MM.1S (cell line): ENCODE measurements at regions not wholly inside any gene's neighbourhood (a gene's known extent, or its start where the extent isn't known, plus 50 kb on each side); places are given as distances from the start of the nearest gene placed in this dataset.

Experiments used
- DNase-seq: peaks from one replicate; pipeline ENCODE4 v3.0.0-alpha.2; 2015
- H2AFZ ChIP-seq: fragments of 300-600 bp; sonication (generic); 2 replicates; pipeline ENCODE4 v1.6.0; 2016; ENCODE audit warnings: antibody characterized with exemption, low read length
- H3F3A ChIP-seq: fragments of 300-600 bp; sonication (generic); 2 replicates; pipeline ENCODE4 v1.6.1; 2016; ENCODE audit warnings: mild to moderate bottlenecking, antibody characterized with exemption, low read length, moderate library complexity, mixed read lengths; ENCODE audit not compliant: insufficient read depth
- H3K27ac ChIP-seq: fragments of 300-600 bp; sonication (generic); 2 replicates; pipeline ENCODE4 v1.5.1; 2016; ENCODE audit warnings: mild to moderate bottlenecking, low read length
- H3K27me3 ChIP-seq: fragments of 300-600 bp; sonication (generic); replicated peaks from 2 replicates; pipeline ENCODE4 v1.6.0; 2016; ENCODE audit warnings: low read length; ENCODE audit not compliant: insufficient read depth
- H3K36me3 ChIP-seq: fragments of 300-600 bp; sonication (generic); replicated peaks from 2 replicates; pipeline ENCODE4 v1.6.1; 2016; ENCODE audit warnings: mild to moderate bottlenecking, low read length, mixed read lengths; ENCODE audit not compliant: insufficient read depth
- H3K4me1 ChIP-seq: fragments of 300-600 bp; sonication (generic); 2 replicates; pipeline ENCODE4 v1.6.1; 2016; ENCODE audit warnings: low read length, mixed read lengths
- H3K4me2 ChIP-seq: fragments of 300-600 bp; sonication (generic); 2 replicates; pipeline ENCODE4 v1.6.0; 2016; ENCODE audit warnings: low read depth, low read length
- H3K4me3 ChIP-seq: fragments of 300-600 bp; sonication (generic); 2 replicates; pipeline ENCODE4 v1.5.1; 2016; ENCODE audit warnings: low read length, mixed read lengths
- H3K79me2 ChIP-seq: fragments of 300-600 bp; sonication (generic); 2 replicates; pipeline ENCODE4 v1.6.1; 2016; ENCODE audit warnings: mixed run types, low read length, mixed read lengths
- H3K9ac ChIP-seq: fragments of 300-600 bp; sonication (generic); 2 replicates; pipeline ENCODE4 v1.6.1; 2016; ENCODE audit warnings: low read length, mixed read lengths
- H3K9me2 ChIP-seq: fragments of 300-600 bp; sonication (generic); replicated peaks from 2 replicates; pipeline ENCODE4 v1.6.1; 2016; ENCODE audit warnings: mild to moderate bottlenecking, low read length, mixed read lengths; ENCODE audit not compliant: insufficient read depth
- H3K9me3 ChIP-seq: fragments of 300-600 bp; sonication (generic); replicated peaks from 2 replicates; pipeline ENCODE4 v1.6.1; 2016; ENCODE audit warnings: mild to moderate bottlenecking, low read length, mixed read lengths; ENCODE audit not compliant: insufficient read depth
- H4K20me1 ChIP-seq: fragments of 300-600 bp; sonication (generic); 2 replicates; pipeline ENCODE4 v1.6.1; 2016; ENCODE audit warnings: mild to moderate bottlenecking, low read length, moderate library complexity, mixed read lengths; ENCODE audit not compliant: insufficient read depth
- EZH2 ChIP-seq: fragments of 300-600 bp; sonication (generic); optimal IDR thresholded peaks from 2 replicates; pipeline ENCODE3; 2017; ENCODE audit warnings: low read depth, mild to moderate bottlenecking, antibody characterized with exemption, low read length, mixed read lengths
- EZH2phosphoT487 ChIP-seq: fragments of 300-600 bp; sonication (generic); IDR thresholded peaks from 2 replicates; pipeline ENCODE4 v1.6.1; 2018; ENCODE audit warnings: antibody characterized with exemption, low read length
- TF ChIP-seq, protein P1 (sequence below): fragments of 300-600 bp; sonication (generic); IDR thresholded peaks from 2 replicates; pipeline ENCODE4 v1.5.1; 2016; ENCODE audit warnings: antibody characterized with exemption, low read length, mixed read lengths

DNA sequence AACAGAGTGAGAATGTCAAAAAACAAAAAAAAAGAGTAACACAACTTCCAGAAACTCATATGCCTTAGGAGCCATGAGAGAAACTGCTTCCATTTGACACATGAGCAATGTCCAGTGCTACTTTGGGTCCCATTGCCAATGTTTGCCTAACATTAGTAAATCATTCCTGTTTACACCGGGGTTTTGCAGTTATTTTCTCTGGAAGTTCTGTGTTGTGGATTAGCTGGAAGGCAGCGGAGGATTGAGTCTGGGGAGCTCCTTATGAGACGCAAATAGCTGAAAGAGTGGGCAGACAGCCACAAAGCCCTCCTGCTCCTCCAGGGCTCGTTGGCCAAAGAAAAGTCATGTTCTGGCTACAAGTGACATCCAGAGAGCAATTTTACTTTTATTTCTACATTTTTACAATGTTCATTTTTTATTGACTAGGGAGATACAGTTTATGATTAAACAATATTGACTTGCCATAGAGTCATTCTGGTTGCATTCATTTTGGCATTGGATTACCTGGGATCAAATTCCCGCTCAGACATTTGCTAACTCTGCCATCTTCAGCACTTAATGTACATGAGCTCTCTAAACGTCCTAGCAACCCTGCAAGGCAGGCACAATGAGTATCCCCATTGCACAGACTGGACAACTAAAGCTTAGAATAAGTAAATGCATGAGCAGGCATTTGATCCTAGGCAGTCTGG lies 66.4 kb upstream of the GALNT2 start:
- Histone ChIP-seq H3K27me3 (no peaks in the 10 kb centered on the region), H3K4me3 (no peak overlapping the region), H2AFZ (no peak overlapping the region), H3K9ac (no peak overlapping the region), H3K36me3 (no peaks in the 10 kb centered on the region), H3K9me3 (no peaks in the 10 kb centered on the region), H4K20me1 (no peaks in the 10 kb centered on the region), H3K27ac (no peak overlapping the region), H3F3A (no peaks in the 10 kb centered on the region), H3K9me2 (no peaks in the 10 kb centered on the region), H3K4me1 (no peaks in the 10 kb centered on the region), H3K79me2 (no peaks in the 10 kb centered on the region), H3K4me2 (no peak overlapping the region)
- TF ChIP-seq EZH2phosphoT487, result no peak
- TF ChIP-seq EZH2, result no peak
- TF ChIP-seq, protein P1, sequence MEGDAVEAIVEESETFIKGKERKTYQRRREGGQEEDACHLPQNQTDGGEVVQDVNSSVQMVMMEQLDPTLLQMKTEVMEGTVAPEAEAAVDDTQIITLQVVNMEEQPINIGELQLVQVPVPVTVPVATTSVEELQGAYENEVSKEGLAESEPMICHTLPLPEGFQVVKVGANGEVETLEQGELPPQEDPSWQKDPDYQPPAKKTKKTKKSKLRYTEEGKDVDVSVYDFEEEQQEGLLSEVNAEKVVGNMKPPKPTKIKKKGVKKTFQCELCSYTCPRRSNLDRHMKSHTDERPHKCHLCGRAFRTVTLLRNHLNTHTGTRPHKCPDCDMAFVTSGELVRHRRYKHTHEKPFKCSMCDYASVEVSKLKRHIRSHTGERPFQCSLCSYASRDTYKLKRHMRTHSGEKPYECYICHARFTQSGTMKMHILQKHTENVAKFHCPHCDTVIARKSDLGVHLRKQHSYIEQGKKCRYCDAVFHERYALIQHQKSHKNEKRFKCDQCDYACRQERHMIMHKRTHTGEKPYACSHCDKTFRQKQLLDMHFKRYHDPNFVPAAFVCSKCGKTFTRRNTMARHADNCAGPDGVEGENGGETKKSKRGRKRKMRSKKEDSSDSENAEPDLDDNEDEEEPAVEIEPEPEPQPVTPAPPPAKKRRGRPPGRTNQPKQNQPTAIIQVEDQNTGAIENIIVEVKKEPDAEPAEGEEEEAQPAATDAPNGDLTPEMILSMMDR, result no peak
- DNase-seq, result no peak

DNA sequence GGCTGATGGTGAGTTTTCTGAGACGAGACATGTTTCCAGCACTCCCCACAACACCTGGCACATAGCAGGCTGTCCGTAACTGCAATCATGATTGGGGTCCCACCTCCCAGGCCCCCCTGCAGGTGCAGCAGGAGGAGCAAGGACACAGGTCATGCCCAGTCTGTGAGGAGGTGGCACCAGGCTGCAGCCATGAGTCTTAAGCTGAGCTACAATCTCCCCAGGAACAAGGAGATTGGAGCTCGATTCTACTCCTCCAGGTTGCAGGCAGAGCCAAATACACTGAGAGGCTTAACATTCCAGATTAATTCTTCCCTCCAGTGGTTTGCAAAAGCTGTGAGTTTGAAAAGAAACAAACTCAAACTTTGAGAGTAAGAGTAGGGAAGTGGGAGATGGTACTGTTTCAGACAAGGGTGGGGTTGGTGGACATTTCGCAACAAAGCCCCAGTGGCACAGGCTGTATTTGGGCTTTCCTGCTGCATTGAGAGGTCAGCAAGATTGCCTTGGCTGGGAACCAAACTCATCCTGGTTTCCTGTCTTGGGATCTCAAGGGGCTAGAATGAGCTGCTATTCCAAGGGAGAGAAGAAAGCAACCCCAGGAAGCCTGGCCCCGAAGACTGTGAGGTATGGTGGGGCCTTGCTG lies 64.8 kb upstream of the GALNT2 start:
- Histone ChIP-seq H3K4me2 (no peak overlapping the region), H3K9me2 (no peaks in the 10 kb centered on the region), H2AFZ (no peak overlapping the region), H3K4me1 (no peaks in the 10 kb centered on the region), H3K9me3 (no peaks in the 10 kb centered on the region), H3K27ac (no peak overlapping the region), H4K20me1 (no peaks in the 10 kb centered on the region), H3K36me3 (no peaks in the 10 kb centered on the region), H3K79me2 (no peaks in the 10 kb centered on the region), H3K27me3 (no peaks in the 10 kb centered on the region), H3F3A (no peaks in the 10 kb centered on the region), H3K4me3 (no peak overlapping the region), H3K9ac (no peak overlapping the region)
- TF ChIP-seq EZH2phosphoT487 (no peak), EZH2 (no peak)
- TF ChIP-seq, protein P1, result no peak
- DNase-seq, result no peak

DNA sequence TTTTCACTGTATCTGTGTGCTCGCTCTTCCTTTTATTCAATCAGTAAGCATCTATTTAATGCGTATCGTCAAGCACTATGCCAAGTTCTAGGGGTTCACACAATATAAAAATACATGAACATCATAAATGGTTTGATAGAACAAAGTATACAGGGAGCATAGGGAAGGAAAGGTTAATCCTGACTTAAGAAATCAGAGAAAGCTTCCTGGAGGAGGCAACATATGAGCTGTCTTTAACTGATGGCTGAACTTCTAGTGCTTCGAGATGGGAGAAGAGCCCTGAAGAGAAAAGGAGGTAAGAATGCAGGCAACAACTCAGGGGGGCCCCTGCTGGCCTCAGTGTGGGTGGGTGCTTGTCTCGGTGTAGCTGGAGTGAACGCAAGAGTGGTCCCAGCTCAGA lies 63.6 kb upstream of the GALNT2 start:
- Histone ChIP-seq H3K27me3 (no peaks in the 10 kb centered on the region), H3F3A (no peaks in the 10 kb centered on the region), H3K9ac (no peak overlapping the region), H3K4me3 (no peak overlapping the region), H3K9me3 (no peaks in the 10 kb centered on the region), H3K79me2 (no peaks in the 10 kb centered on the region), H2AFZ (no peak overlapping the region), H3K4me1 (no peaks in the 10 kb centered on the region), H4K20me1 (no peaks in the 10 kb centered on the region), H3K9me2 (no peaks in the 10 kb centered on the region), H3K4me2 (no peak overlapping the region), H3K36me3 (no peaks in the 10 kb centered on the region), H3K27ac (no peak overlapping the region)
- no peak for TF ChIP-seq EZH2phosphoT487
- TF ChIP-seq EZH2, result no peak
- TF ChIP-seq, protein P1, result no peak
- no peak for DNase-seq
